Skeletal muscle satellite cell (primary cell): ENCODE measurements at regions not wholly inside any gene's neighbourhood (a gene's known extent, or its start where the extent isn't known, plus 50 kb on each side); places are given as distances from the start of the nearest gene placed in this dataset.
"Not testable (repeated sequence)": the region's sequence is repeated elsewhere in the genome, so short reads cannot be mapped to it uniquely, and the experiment has no call there.

Source experiments
- H3K27me3 ChIP-seq: 2 replicates; pipeline ENCODE4 v1.7.0; 2013; ENCODE audit warnings: low read length; ENCODE audit not compliant: control insufficient read depth, insufficient read depth
- H3K36me3 ChIP-seq: 2 replicates; pipeline ENCODE4 v1.7.0; 2013; ENCODE audit warnings: mild to moderate bottlenecking, control low read depth, low read length; ENCODE audit not compliant: insufficient read depth
- H3K4me1 ChIP-seq: 2 replicates; pipeline ENCODE4 v1.7.0; 2013; ENCODE audit warnings: low read length; ENCODE audit not compliant: control insufficient read depth, insufficient read depth
- H3K4me2 ChIP-seq: 2 replicates; pipeline ENCODE4 v1.7.0; 2013; ENCODE audit warnings: mild to moderate bottlenecking, low read length
- H3K4me3 ChIP-seq: 2 replicates; pipeline ENCODE4 v1.7.0; 2013; ENCODE audit warnings: low read length
- H3K9ac ChIP-seq: 2 replicates; pipeline ENCODE4 v1.7.0; 2013; ENCODE audit warnings: mild to moderate bottlenecking, low read depth, low read length, moderate library complexity
- H3K9me3 ChIP-seq: replicated peaks from 2 replicates; pipeline ENCODE4 v1.7.0; 2013; ENCODE audit warnings: mild to moderate bottlenecking, control low read depth, low read length

DNA sequence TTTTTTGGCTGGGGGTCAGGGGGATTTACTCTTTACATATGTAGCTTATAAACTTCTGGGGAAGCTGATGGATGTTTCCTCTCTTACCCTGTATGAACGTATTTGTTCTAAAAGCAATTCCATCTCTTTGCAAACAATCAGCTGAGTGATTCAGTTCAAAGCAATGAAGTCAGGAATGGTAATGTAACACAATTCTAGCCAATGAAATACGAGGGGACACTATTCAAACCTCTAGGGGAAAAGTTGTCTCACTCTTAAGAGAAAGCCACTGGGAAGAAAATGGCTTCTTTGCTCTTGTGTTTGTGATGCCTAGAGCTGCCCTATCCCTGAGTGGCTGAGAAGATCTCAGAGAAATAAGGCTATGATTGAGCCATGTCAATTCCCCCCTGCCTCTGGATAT lies 134.8 kb upstream of the SEMA3C start:
- peaks cover 19% of the 10 kb centered on the region for H3K4me1 ChIP-seq
- no peak overlapping the region for H3K4me3 ChIP-seq
- H3K9ac ChIP-seq: no peak overlapping the region
- H3K27me3 ChIP-seq: no peaks in the 10 kb centered on the region
- no peaks in the 10 kb centered on the region for H3K36me3 ChIP-seq
- no peak overlapping the region for H3K4me2 ChIP-seq
- no peaks in the 10 kb centered on the region for H3K9me3 ChIP-seq

- Histone ChIP-seq H3K9me3 (no peaks in the 10 kb centered on the region), H3K4me1 (peaks cover 19% of the 10 kb centered on the region), H3K36me3 (no peaks in the 10 kb centered on the region), H3K9ac (no peak overlapping the region), H3K27me3 (no peaks in the 10 kb centered on the region), H3K4me3 (no peak overlapping the region), H3K4me2 (no peak overlapping the region)
Observed at GRCh38 chr7:81051811-81052413, 133.1 kb upstream of the SEMA3C start.

GRCh38 chr7:81045491-81046030 lies 126.7 kb upstream of the SEMA3C start:
- Histone ChIP-seq H3K36me3 (no peaks in the 10 kb centered on the region), H3K9ac (no peak overlapping the region), H3K4me1 (no peaks in the 10 kb centered on the region), H3K27me3 (no peaks in the 10 kb centered on the region), H3K4me3 (no peak overlapping the region), H3K9me3 (no peaks in the 10 kb centered on the region), H3K4me2 (no peak overlapping the region)

DNA sequence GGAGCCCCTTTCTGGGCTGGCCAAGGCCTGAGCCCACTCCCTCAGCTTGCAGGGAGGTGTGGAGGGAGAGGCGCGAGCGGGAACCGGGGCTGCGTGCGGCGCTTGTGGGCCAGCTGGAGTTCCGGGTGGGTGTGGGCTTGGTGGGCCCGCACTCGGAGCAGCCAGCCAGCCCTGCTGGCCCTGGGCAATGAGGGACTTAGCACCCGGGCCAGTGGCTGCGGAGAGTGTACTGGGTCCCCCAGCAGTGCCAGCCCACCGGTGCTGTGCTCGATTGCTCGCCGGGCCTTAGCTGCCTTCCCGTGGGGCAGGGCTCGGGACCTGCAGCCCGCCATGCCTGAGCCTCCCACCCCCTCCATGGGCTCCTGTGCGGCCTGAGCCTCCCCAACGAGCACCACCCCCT lies 123.8 kb upstream of the SEMA3C start:
- H3K27me3 ChIP-seq, H3K4me3 ChIP-seq, H3K4me2 ChIP-seq, H3K36me3 ChIP-seq, H3K9ac ChIP-seq, H3K4me1 ChIP-seq, H3K9me3 ChIP-seq: not testable (repeated sequence)

- Histone ChIP-seq H3K4me3 (no peak overlapping the region), H3K4me1 (peaks cover 8% of the 10 kb centered on the region), H3K27me3 (no peaks in the 10 kb centered on the region), H3K36me3 (no peaks in the 10 kb centered on the region), H3K9me3 (no peaks in the 10 kb centered on the region), H3K9ac (no peak overlapping the region), H3K4me2 (no peak overlapping the region)
Observed at GRCh38 chr7:81040496-81040895, 121.6 kb upstream of the SEMA3C start.

- Histone ChIP-seq H3K27me3 (no peaks in the 10 kb centered on the region), H3K4me3 (no peak overlapping the region), H3K36me3 (no peaks in the 10 kb centered on the region), H3K4me1 (peaks cover 9% of the 10 kb centered on the region), H3K9ac (no peak overlapping the region), H3K9me3 (no peaks in the 10 kb centered on the region), H3K4me2 (no peak overlapping the region)
Observed at GRCh38 chr7:81036871-81037270, 118.0 kb upstream of the SEMA3C start.

DNA sequence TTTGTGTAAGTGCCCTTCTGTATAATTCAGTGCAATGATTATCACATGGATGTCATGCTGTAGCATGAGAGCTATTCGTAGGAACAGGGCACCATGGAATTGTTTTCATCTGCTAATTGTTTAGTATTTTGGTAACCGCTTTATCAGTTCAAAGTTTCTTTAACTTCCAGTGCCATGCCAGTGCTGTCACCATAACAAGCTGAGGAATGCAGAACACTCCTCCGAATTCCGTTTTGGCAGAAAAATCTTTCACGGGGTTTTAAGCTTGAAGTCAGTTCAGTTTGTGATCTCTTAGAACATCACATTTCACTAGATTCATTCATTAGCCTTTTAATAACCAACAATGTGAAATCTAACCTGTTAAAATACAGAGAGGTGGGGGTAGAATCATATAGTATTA lies 117.2 kb upstream of the SEMA3C start:
- peak overlapping the region; percentile 36 for H3K9ac ChIP-seq
- H3K4me2 ChIP-seq: peak overlapping the region; percentile 64
- no peaks in the 10 kb centered on the region for H3K27me3 ChIP-seq
- H3K4me3 ChIP-seq: no peak overlapping the region
- no peaks in the 10 kb centered on the region for H3K9me3 ChIP-seq
- H3K4me1 ChIP-seq: peaks cover 9% of the 10 kb centered on the region
- no peaks in the 10 kb centered on the region for H3K36me3 ChIP-seq

DNA sequence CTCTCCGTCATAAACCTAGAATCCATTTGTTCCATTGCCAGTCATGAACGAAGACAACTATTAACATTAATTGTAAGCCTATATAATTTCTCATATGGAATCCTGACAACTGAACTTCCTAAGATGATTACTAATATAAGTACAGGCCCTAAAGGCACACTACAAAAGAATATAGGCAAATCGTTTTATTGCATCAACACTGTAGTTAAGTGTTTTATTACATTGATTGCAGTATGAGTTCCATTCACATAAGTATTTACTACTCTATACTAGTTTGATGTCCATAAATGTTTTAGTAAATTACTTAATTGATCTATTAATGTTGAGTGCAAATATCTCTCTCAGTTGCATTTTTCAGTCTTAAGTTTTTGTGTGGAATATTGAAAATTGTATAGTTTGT lies 113.1 kb upstream of the SEMA3C start:
- H3K9me3 ChIP-seq: no peaks in the 10 kb centered on the region
- H3K27me3 ChIP-seq: no peaks in the 10 kb centered on the region
- no peak overlapping the region for H3K4me3 ChIP-seq
- H3K36me3 ChIP-seq: no peaks in the 10 kb centered on the region
- no peak overlapping the region for H3K9ac ChIP-seq
- H3K4me2 ChIP-seq: no peak overlapping the region
- peaks cover 15% of the 10 kb centered on the region for H3K4me1 ChIP-seq

DNA sequence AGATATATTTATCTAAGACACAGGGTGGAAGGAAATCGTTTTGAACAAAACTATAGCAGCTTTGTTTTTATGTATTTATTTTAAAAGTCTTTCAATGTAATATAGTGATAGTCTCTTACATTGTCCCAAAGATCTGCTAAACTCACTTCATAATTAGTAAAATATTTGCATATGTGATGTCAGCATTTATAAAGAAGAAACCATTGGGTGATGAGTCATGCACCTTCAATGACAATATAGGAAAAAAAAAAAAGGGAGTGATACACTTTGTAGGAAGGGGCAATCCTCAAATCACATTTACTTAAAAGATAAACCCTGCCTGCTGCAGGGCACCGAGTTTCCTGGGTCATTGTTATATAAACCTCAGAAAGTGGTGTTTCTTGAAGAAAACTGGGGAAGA lies 112.4 kb upstream of the SEMA3C start:
- Histone ChIP-seq H3K27me3 (no peaks in the 10 kb centered on the region), H3K4me2 (no peak overlapping the region), H3K36me3 (no peaks in the 10 kb centered on the region), H3K4me1 (peaks cover 14% of the 10 kb centered on the region), H3K9ac (no peak overlapping the region), H3K9me3 (no peaks in the 10 kb centered on the region), H3K4me3 (no peak overlapping the region)

DNA sequence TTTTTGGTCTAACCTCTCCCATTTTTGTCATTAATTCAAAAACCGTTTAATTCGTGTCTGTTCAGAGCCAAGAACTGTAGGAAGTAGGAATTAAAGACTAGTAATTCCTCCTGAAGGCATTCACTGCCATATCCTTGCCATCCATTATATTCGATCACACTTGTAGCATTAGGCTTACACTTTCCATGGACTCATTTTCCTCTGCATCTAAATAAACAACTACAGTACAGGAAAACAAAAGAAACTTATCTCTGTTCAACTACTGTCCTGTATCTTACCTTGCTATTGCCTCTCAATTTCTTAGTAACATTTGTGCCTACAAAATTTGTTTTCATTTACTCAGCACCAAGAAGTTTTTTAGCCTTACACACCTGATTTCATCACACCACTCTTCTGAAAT lies 111.6 kb upstream of the SEMA3C start:
- no peaks in the 10 kb centered on the region for H3K27me3 ChIP-seq
- H3K9me3 ChIP-seq: no peaks in the 10 kb centered on the region
- H3K4me3 ChIP-seq: no peak overlapping the region
- H3K4me1 ChIP-seq: peaks cover 6% of the 10 kb centered on the region
- H3K9ac ChIP-seq: no peak overlapping the region
- no peaks in the 10 kb centered on the region for H3K36me3 ChIP-seq
- H3K4me2 ChIP-seq: no peak overlapping the region

DNA sequence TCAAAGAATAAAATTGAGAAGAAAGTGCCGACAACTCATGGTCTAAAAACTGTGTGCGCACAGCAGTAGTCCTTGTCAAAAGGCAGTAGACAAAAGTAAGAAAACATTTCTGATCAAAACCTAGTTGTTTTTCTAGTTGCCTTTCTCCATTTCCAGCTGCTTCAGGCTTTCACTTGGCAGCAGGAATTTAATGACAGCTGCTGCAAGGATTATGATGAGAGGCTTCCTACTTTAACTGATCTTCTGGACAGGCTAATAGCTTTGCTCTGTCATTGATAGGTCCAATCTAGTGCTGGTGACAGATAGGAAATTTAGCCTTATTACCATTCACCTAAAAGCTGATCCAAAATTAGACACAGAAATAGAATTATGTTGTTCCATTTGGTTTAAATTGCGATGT lies 110.7 kb upstream of the SEMA3C start:
- Histone ChIP-seq H3K9ac (no peak overlapping the region), H3K4me1 (peaks cover 6% of the 10 kb centered on the region), H3K27me3 (no peaks in the 10 kb centered on the region), H3K4me3 (peak overlapping the region; percentile 17), H3K4me2 (peak overlapping the region; percentile 39), H3K9me3 (no peaks in the 10 kb centered on the region), H3K36me3 (no peaks in the 10 kb centered on the region)

GRCh38 chr7:81025360-81025759 lies 106.5 kb upstream of the SEMA3C start:
- H3K36me3 ChIP-seq: no peaks in the 10 kb centered on the region
- peaks cover 6% of the 10 kb centered on the region for H3K4me1 ChIP-seq
- H3K9ac ChIP-seq: no peak overlapping the region
- no peak overlapping the region for H3K4me2 ChIP-seq
- no peaks in the 10 kb centered on the region for H3K27me3 ChIP-seq
- H3K4me3 ChIP-seq: no peak overlapping the region
- no peaks in the 10 kb centered on the region for H3K9me3 ChIP-seq
